ENCODE measurements at regions not wholly inside any gene's neighbourhood (a gene's known extent, or its start where the extent isn't known, plus 50 kb on each side); places are given as distances from the start of the nearest gene placed in this dataset.
"Not testable (repeated sequence)": the region's sequence is repeated elsewhere in the genome, so short reads cannot be mapped to it uniquely, and the experiment has no call there.

GRCh38 chr6:27593200-27593818, 120.4 kb upstream of the ZNF184 start:
- DNase-seq (ENCODE audit: low read depth in 2 of 3, low spot score in 2 of 3): no peak

- peak in 2 of 3 experiments; percentile 42 to 65 for DNase-seq (ENCODE audit: low read depth in 2 of 3, low spot score in 2 of 3)
Observed at GRCh38 chr6:27592481-27593199, 119.7 kb upstream of the ZNF184 start.

- DNase-seq (ENCODE audit: low read depth in 2 of 3, low spot score in 2 of 3): no peak
Observed at GRCh38 chr6:27591699-27592480, 119.0 kb upstream of the ZNF184 start.

GRCh38 chr6:27585316-27585715, 112.4 kb upstream of the ZNF184 start:
- DNase-seq (ENCODE audit: low read depth in 2 of 3, low spot score in 2 of 3): not testable (repeated sequence)

GRCh38 chr6:27584326-27584725, 111.4 kb upstream of the ZNF184 start:
- no peak for DNase-seq (ENCODE audit: low read depth in 2 of 3, low spot score in 2 of 3)

GRCh38 chr6:27582928-27583725, 110.2 kb upstream of the ZNF184 start:
- DNase-seq (ENCODE audit: low read depth in 2 of 3, low spot score in 2 of 3): peak; percentile 40 to 50 (median 46)

GRCh38 chr6:27579973-27580372, 107.1 kb upstream of the ZNF184 start:
- no peak for DNase-seq (ENCODE audit: low read depth in 2 of 3, low spot score in 2 of 3)

GRCh38 chr6:27577922-27578321, 105.0 kb upstream of the ZNF184 start:
- no peak for DNase-seq (ENCODE audit: low read depth in 2 of 3, low spot score in 2 of 3)

- DNase-seq (ENCODE audit: low read depth in 2 of 3, low spot score in 2 of 3): no peak
Observed at GRCh38 chr6:27575594-27576361, 102.9 kb upstream of the ZNF184 start.

GRCh38 chr6:27568226-27568897, 95.5 kb upstream of the ZNF184 start:
- no peak for DNase-seq (ENCODE audit: low read depth in 2 of 3, low spot score in 2 of 3)

GRCh38 chr6:27565839-27566779, 93.2 kb upstream of the ZNF184 start:
- no peak for DNase-seq (ENCODE audit: low read depth in 2 of 3, low spot score in 2 of 3)

- no peak for DNase-seq (ENCODE audit: low read depth in 2 of 3, low spot score in 2 of 3)
Observed at GRCh38 chr6:27562027-27562410, 89.1 kb upstream of the ZNF184 start.

- no peak for DNase-seq (ENCODE audit: low read depth in 2 of 3, low spot score in 2 of 3)
Observed at GRCh38 chr6:27558028-27558724, 85.3 kb upstream of the ZNF184 start.

- no peak for DNase-seq (ENCODE audit: low read depth in 2 of 3, low spot score in 2 of 3)
Observed at GRCh38 chr6:27556406-27556805, 83.5 kb upstream of the ZNF184 start.

- DNase-seq (ENCODE audit: low read depth in 2 of 3, low spot score in 2 of 3): peak; percentile 39 to 55 (median 55)
Observed at GRCh38 chr6:27553123-27553904, 80.4 kb upstream of the ZNF184 start.

- DNase-seq (ENCODE audit: low read depth in 2 of 3, low spot score in 2 of 3): no peak
Observed at GRCh38 chr6:27551607-27552006, 78.7 kb upstream of the ZNF184 start.

GRCh38 chr6:27550692-27551091, 77.8 kb upstream of the ZNF184 start:
- DNase-seq (ENCODE audit: low read depth in 2 of 3, low spot score in 2 of 3): no peak

- DNase-seq (ENCODE audit: low read depth in 2 of 3, low spot score in 2 of 3): not testable (repeated sequence)
Observed at GRCh38 chr6:27549241-27549598, 76.3 kb upstream of the ZNF184 start.

All from activated CD8-positive, alpha-beta memory T cell treated with anti-CD3 and anti-CD28 coated beads for 48 hours (primary cell).